Medulla oblongata (tissue), 1 donor: ENCODE measurements at regions not wholly inside any gene's neighbourhood (a gene's known extent, or its start where the extent isn't known, plus 50 kb on each side); places are given as distances from the start of the nearest gene placed in this dataset.
A peak's percentile ranks its signal among the peaks of the same experiment; 100 is the strongest.

Source experiments
- DNase-seq: peaks from one replicate; pipeline ENCODE4 v3.0.0-alpha.2; 2015; ENCODE audit errors: extremely low spot score

DNA sequence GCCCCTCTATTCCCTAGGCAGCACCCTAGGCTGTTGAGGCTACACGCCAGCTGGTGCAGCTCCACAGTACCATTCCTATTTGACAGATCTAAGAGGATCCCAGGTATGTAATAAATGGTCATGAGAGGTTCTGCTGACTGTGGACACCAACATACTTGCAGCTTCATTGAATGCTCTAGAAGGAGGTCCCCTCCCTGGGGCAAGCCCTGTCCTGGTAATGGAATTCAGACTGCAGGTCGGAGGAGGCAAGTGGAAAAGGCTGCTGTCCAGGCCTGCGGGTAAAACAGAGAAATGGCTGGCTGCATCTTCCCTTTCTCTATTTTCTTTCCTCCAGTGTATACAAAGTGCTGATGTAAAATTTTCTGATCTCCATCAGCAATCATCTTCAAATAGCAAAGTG is 66.1 kb upstream of the ZNF648 start:
- DNase-seq = no peak

DNA sequence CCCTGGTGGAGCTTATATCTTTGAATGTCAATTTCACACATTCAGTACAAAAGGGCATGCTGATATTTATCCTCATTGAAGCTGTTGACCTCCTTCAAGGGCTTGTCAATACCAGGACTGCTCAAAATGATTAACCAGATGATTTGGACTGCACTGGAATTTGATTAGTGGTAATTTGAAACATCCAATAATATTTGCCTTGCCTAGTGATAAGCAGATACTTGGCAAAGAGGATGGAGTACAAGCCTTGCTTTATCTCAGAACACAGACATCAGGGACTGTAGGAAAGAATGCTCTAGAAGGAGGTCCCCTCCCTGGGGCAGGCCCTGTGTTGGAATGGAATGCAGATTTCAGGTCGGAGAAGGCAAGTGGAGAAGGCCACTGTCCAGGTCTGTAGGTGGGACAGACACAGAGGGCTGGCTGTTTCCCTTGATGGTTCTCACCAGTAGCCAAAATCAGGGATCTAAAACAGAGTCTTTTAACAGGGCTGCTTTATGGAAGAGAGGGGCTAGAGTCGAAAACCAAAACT is 64.8 kb upstream of the ZNF648 start:
- no peak for DNase-seq

DNA sequence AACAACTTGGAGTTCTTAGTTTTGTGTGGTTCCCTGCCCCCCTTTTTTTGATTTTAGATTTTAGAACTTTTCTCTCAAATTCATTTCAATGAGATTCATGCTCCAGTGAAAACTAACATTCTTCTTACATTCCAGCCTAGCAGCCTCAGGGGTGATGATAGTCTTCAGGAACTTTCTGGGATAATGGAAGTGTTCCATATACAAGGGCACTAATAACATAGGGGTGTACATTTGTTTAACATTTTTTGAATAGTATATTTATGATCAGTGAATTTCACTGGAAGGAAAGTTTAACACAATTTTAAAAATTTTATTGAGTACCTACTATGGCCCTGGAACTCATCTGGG is 61.4 kb upstream of the ZNF648 start:
- DNase-seq = no peak

DNA sequence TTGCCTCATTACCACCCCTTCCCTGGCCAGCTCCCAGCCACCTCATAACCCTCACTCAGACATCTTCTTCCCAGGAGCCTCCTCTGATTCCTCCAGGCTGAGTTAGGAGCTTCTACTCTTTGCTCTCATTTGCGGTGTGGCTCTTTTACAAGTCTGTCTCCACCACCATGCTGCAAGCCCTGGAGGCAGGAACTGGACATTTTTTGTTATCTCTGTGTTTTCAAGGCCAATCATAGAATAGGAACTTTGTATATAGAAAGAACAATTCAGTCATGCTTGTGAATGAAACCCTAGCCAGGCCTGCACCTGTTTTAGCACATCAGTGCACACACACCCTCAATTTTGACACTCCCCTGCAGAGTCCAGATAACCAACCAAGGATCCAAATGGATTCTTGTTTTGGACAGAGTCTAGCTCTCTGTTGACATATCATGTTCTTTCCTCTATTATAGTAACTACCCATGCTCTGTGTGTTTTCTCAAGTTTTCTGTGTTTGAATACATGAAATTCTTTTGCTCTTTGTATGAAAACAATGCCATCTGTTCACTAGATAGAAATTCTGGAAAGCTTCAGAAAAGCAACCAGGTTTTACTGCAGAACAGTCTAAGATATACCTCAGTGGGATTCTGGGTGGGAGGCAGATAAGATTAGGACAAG is 60.9 kb upstream of the ZNF648 start:
- DNase-seq = no peak

DNA sequence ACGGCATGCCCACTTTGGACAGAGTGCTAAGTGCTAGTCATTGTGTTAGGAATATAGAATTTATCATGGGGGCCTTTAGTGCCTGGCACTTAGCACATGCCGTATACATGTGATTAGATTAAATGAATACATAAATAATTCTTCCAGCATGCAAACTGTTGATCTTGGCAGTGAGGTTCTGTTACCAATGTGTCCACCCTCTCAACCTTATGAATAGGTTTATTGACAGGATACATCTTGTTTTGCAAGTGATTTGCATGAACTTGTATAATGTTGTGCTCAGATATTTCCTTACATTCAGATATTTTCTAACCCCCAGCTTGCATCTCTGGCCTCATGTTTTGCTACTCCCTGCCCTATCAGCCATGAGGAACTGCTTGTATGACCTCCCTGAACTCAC is 60.3 kb upstream of the ZNF648 start:
- DNase-seq = no peak

DNA sequence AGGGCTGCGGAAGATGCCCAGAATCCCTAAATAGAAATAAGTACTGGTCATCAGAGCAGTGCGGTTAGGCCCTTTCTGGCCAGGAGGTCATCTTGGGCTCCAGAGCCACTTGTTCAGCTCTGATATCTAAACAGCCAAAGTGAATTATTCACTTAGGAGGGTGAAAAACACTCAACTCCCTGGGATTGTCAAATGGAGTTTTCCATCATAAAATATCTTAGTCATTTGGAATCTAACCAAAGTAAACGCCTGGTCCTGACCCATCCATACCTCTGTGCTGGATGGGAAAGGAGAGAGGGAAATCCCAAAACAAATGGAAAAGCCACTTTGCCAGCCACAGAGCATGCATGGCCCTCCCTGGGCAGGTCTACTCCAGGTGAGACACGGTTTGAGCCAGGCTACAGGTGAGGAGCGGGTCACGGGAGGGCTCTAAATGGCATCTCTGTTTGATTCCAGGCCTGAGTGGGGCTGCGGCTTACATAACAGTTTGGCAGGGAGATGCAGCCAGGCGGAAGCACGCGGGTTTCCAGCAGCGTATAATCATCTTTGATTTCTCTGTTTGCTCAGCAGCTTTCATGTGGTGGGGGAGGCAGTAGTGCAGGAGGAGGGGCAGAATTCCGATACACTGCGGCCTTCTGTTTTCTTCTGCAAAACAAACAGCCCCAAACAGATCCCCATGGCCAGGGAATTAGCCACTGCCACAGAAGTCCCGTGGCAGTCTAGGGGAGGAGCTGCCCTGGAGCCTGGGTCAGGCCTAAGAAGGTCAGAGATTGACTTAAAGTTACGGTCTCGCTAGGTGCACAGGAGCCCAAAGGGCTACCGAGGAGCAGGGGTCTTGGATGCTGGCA is 59.1 kb upstream of the ZNF648 start:
- peak; percentile 84 for DNase-seq

DNA sequence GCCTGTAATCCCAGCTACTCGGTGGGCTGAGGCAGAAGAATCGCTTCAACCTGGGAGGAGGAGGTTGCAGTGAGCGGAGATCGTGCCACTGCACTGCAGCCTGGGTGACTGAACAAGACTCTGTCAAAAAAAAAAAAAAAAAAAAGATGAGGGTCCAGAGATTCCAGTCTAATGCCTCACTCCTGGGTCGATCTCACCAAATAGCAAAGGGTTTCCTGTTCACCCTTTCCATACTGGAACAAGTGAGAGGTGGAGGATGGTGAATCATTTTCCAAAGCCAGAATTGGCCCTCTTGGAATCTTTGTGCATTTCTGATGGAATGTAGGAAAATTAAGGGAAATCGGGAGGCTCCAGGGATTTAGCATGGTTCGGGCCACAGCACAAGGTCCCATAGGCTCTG is 58.1 kb upstream of the ZNF648 start:
- DNase-seq = no peak

DNA sequence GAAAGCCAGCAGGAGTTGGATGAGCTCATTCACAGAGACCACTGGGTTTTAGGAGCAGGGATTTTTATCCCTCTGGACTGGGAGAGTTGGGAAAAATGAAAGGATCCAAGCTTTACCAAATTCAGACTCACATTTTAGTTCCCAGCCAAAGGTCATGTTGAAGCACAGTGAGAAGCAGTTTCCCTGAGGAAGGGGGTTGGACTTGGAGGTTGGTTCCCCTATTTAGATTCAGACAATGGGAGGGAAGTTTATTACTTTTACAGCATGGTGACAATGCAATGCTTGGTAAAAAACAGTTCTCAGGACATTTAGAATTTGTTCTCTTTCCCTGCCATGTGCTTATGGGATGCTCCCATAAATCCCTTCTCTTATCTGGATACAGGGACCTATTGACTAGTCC is 57.3 kb upstream of the ZNF648 start:
- DNase-seq = no peak

DNA sequence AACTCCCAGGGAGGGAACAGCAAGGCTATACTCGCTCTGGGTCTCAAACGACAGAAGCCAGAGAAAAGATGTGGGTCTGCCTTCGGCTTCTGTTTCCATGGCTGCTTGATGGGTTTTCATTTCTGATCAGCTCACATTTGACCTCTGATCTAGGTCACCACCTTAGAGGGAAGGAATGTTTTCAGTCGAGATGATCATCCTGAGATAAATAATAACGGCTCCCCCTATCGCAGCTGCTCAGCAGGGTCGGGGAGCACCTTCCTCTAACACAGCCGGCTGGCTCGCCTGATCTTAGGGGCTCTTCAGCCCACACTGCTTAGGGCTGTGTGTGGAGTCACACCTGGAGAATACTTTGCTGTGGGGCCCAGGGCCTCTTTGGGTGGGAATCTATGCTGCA is 53.1 kb upstream of the ZNF648 start:
- no peak for DNase-seq

DNA sequence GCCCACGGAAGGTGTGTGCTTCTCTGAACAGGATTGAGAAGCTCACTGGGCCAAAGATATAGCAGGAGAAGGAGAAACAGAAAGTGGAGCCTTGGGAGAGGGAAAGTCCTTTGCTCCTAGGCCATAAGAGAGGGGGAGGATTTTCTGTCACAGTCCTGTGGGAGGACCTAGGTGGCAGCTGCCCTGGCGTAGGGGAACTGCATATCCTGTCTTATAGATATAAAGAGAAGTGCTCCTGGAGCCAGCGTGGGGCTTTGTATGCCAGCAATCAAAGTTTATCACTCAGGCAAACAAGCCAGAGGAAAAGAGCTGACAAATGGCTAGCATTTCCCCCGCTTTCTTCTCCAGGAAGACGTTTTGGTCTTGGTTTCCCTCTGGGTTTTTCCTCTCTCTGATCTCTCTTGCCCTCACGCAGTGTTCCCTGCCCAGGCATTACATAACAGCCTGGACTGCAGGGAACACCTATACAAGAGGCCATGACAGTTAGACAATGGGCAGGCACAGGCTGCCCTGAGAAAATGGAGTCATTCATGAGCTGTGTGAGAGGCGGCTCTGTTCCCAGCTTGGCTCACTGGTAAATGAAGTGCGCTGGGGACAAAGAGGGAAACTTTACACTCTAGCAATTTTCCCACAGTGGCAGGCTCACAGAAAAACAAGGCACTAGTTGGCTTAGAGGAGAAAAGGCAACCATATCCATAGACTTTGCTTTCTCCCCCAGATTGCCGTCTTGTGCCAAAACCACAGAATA is 52.5 kb upstream of the ZNF648 start:
- peak; percentile 98 for DNase-seq

DNA sequence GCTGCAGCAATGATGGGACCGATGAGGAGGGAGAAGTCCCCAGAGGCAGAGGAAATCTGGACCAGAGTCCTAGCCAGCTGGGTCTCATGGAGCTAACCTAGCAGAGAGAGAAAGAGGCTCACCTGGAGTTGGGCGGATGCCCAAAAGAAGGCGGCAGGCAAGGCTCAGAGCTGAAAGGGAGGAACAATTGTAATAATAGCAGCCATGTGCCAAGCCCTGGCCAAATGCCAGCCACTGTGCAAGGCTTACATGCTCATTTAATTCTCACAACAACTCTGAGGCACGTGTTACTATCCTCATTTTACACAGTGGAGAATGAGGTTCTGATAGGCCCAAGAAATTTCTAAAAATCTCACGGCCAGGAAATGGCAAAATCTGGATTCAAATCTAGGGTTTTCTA is 50.0 kb upstream of the ZNF648 start:
- no peak for DNase-seq
